ENCODE measurements at regions not wholly inside any gene's neighbourhood (a gene's known extent, or its start where the extent isn't known, plus 50 kb on each side); places are given as distances from the start of the nearest gene placed in this dataset.
"Not testable (repeated sequence)": the region's sequence is repeated elsewhere in the genome, so short reads cannot be mapped to it uniquely, and the experiment has no call there.

GRCh38 chr6:156599978-156600590 lies 177.1 kb upstream of the ARID1B start:
- DNase-seq = no peak

DNA sequence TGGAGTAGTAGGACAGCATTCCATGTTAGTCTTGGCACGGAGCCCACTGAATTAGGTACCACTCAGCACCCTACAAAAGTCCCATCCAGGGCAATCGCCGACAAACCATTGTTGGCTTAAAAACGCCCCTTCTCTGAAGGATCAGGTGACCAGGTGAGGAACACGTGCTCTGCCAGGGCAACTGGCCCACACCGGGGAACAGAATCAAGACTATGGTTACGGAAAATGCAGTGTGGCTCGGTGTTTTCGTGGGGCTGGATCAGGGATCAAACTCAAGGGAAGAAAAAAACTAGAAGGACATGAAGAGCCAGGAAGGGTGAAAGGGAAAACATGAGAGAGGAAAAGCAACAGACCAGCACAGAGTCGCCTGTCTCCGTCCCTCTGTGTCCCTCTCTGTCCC lies 177.8 kb upstream of the ARID1B start:
- DNase-seq = no peak

DNA sequence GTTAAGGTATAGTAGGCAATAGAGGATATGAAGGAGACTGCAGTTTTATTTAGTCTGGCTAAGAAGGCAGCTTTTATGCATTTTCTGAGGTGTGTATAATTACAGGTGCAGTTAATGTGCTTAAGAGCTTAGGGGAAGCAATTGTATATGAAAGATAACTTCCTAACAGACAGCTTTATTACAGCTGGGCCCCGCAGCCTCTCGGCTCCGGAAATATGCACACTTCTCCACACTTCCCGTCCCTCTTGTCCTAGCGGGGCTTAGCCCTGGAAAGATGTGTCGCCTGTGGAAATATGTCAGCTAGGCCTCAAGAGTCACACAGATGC lies 178.4 kb upstream of the ARID1B start:
- DNase-seq = no peak

GRCh38 chr6:156598071-156598854 lies 178.9 kb upstream of the ARID1B start:
- DNase-seq = no peak

DNA sequence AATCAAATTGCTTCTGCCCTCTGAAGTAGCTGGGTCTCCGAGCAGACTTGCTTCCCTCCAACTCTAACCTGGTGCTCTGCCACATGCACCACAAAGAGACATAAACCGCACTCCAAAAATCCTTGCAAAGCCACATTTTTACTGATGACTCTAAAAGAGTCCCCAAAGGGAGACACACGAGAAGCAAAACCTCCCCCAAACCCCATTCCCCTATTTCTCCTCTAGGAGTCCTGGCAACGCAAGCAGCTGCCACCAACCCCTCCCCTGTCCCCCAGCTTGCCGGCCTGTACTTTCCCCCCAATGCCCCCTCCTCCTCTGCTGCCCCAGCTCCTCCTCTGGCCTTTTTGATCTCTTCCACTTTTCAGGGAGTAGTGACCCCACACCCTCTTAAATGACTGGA lies 180.1 kb upstream of the ARID1B start:
- DNase-seq = no peak

GRCh38 chr6:156595476-156595875 lies 181.7 kb upstream of the ARID1B start:
- no peak for DNase-seq

- DNase-seq = no peak
These were observed 183.3 kb upstream of the ARID1B start for GRCh38 chr6:156593893-156594292.

- DNase-seq = no peak
These were observed 184.1 kb upstream of the ARID1B start for GRCh38 chr6:156593127-156593526.

- no peak for DNase-seq
These were observed 186.7 kb upstream of the ARID1B start for GRCh38 chr6:156590482-156590881.

GRCh38 chr6:156589281-156589680 lies 187.9 kb upstream of the ARID1B start:
- DNase-seq = no peak

DNA sequence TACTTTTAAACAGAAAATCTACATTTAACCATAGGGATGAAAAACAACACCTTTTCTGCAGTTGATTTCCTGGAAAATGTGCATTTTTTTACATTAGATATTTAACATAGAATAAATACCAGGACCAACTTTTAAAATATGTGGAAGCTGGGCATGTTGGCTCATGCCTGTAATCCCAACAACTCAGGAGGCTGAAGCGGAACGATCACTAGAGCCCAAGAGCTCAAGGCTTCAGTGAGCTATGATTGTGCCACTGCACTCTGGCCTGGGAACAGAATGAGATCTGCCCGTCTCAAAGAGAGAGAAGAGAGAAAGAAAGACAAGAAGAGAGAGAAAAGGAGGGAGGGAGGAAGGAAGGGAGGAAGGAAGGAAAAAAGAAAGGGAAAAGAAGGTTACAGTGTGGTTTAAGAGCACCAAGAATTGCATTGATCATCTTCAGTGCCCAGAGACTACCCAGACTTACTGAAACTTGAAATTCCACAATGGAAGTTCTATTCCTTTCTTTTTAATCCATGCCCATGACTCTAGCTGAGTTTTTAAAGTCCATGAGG lies 189.4 kb upstream of the ARID1B start:
- no peak for DNase-seq

DNA sequence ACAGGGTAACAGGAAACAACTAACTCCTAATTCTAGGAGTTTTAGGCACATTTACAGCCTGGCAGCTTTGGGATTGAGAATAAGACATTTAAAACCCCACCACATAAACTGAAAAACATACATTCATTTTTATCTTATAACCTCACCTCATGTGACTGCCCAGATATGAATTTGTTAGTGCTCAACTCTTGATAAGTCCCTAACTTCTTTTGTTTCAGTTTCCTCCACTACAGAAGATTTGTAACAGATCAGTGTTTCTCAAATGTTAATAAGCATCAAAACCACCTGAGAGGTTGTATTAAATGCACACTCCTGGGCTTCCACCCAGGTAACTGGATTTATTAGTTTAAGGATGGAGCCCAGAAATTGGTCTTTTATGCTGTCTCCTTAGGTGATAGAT lies 190.1 kb upstream of the ARID1B start:
- no peak for DNase-seq

GRCh38 chr6:156585859-156586258 lies 191.3 kb upstream of the ARID1B start:
- DNase-seq = peak; percentile 81

GRCh38 chr6:156584121-156584520 lies 193.1 kb upstream of the ARID1B start:
- not testable (repeated sequence) for DNase-seq

DNA sequence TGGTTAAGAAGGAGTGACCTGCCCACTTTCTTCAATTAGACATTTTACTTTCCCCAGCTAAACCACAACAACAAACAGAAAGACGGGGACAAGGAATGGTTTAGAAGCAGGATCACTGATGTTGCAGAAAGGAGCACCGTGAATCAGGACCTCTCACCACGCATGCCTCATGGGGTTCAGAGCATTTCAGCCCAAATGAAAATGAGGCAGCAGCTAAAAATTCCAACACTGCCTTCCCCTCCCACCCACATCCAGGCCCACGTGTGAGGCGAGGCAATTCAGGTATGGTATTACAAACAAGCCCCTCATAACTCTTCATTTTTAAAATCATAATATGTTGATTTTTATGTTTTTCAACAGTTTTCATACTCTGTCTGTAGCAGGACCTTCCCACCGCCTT lies 194.1 kb upstream of the ARID1B start:
- no peak for DNase-seq

DNA sequence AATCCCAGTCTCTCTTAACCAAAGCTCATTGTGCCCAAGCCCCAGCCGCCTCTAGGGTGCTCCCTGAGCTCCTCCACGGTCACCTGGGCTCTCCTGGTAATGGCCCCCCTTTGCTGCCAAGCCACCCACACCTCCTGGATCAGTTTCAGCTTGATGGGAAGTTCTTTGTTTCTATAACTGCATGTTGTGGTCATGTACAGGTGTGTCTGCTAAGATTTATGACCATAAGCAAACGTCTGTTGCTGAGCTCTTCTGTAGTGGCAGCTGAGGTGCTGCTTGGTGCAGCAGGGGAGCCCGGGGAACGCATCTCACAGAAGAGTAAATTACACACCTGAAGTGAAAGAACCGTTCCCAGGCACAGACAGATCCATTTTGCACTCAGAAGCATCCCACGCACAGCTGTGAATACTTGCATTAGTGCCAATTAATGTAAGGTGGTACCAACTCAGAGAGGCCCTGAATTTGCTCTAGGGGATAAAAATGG lies 194.6 kb upstream of the ARID1B start:
- peak; percentile 72 for DNase-seq

DNA sequence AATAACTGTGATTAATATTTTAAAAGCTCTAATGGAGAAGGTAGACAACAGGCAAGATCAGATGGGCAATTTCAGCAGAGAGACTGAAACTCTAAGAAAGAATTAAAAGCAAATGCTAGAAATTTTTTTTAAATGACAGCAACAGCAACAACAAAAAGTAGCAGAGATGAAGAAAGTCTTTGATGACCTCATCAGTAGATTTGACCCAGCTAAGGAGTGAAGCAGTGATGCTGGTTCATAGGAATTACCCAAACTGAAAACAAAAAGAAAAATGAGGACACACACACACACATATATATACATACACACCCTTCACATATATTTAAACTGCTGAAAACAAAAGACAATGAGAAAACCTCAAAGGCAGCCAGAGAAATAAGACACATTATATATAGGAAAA lies 197.6 kb upstream of the ARID1B start:
- DNase-seq = no peak

GRCh38 chr6:156577749-156578148 lies 199.4 kb upstream of the ARID1B start:
- DNase-seq = no peak

- no peak for DNase-seq
These were observed 201.8 kb upstream of the ARID1B start for GRCh38 chr6:156575361-156575760.

DNA sequence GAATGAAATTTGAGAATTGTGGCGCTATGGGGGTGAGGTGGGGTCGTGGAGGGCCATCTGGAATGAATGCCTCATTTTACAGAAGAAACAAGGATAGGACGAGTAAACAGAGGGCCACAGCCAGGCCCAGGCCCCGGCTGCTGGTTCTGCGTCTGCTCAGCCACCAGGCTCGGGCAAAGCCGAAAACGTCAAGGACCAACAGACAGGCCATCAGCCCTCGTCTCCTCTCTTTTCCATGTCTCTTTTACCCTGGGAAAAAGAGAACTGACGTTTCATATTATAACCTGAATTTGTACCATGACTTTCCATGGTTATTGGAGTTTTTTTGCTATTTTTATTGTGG lies 212.4 kb upstream of the ARID1B start:
- no peak for DNase-seq

GRCh38 chr6:156564127-156564806 lies 212.9 kb upstream of the ARID1B start:
- DNase-seq = peak; percentile 59

GRCh38 chr6:156563714-156564113 lies 213.5 kb upstream of the ARID1B start:
- peak; percentile 96 for DNase-seq

GRCh38 chr6:156562636-156563035 lies 214.5 kb upstream of the ARID1B start:
- DNase-seq = no peak

DNA sequence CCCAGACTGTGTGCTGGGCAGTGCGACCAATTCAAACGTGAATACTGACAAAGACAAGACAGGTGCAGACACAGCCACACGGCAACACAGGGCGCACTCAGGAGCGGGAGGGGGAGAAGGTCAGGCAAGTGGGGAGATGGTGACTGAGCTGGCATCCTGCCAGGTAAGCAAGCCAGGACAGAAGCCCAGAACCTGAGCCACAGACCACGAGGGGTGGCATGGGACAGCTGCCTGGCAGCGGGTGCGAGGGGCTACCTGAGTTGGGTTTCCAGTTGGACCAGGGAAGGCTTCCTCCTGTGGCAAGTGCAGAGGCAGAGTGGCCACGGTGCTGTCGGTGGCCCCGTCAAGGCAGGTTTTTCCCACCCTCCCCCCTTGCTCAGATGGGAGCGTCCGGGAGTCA lies 215.2 kb upstream of the ARID1B start:
- DNase-seq = no peak

Measured in NCI-H2029 (cell line).